Thoracic aorta (tissue), 2 donors: ENCODE measurements at regions not wholly inside any gene's neighbourhood (a gene's known extent, or its start where the extent isn't known, plus 50 kb on each side); places are given as distances from the start of the nearest gene placed in this dataset.
A peak's percentile ranks its signal among the peaks of the same experiment; 100 is the strongest.

Experiments
- ATAC-seq: fragments of 150-250 bp; one replicate; pipeline ENCODE4 v1.8.0; 2017; ENCODE audit warnings: low read depth; ENCODE audit not compliant: insufficient number of reproducible peaks, low FRiP score
- DNase-seq: peaks from one replicate; pipeline ENCODE4 v3.0.0-alpha.2; 2020; ENCODE audit warnings: low spot score
- H3K27ac ChIP-seq, 2 donors: fragments of 200-600 bp; sonication (generic); 1 replicate in 1 of 2; 2 replicates in 1 of 2; pipeline ENCODE4 v1.5.1; 2016; ENCODE audit warnings: mild to moderate bottlenecking in 2 of 2, moderate library complexity in 2 of 2
- H3K27me3 ChIP-seq: fragments of 200-600 bp; sonication (generic); replicated peaks from 2 replicates; pipeline ENCODE4 v1.6.0; 2016; ENCODE audit warnings: mild to moderate bottlenecking; ENCODE audit not compliant: insufficient read depth
- H3K36me3 ChIP-seq: fragments of 200-600 bp; sonication (generic); one replicate; pipeline ENCODE4 v1.5.1; 2016
- H3K4me1 ChIP-seq, 2 donors: fragments of 200-600 bp; sonication (generic); 1 replicate in 1 of 2; 2 replicates in 1 of 2; pipeline versions ENCODE4 v1.5.1 to v1.6.0; 2016; ENCODE audit warnings: low read depth in 2 of 2, mild to moderate bottlenecking in 1 of 2; ENCODE audit not compliant: control insufficient read depth in 1 of 2
- H3K4me3 ChIP-seq: fragments of 200-600 bp; sonication (generic); 2 replicates; pipeline ENCODE4 v1.5.1; 2016; ENCODE audit warnings: mild to moderate bottlenecking
- H3K9me3 ChIP-seq: fragments of 200-600 bp; sonication (generic); 2 replicates; pipeline ENCODE4 v1.5.1; 2016
- CTCF ChIP-seq: fragments of 200-600 bp; sonication (generic); IDR thresholded peaks from one replicate; pipeline ENCODE4 v1.5.1; 2019; ENCODE audit warnings: antibody characterized with exemption

- DNase-seq (peak; percentile 11), ATAC-seq (no peak)
- H3K36me3 ChIP-seq: no peaks in the 10 kb centered on the region
- H3K27me3 ChIP-seq: no peaks in the 10 kb centered on the region
- H3K4me1 ChIP-seq: peaks cover 10 to 12% of the 10 kb centered on the region in 2 donors
- H3K27ac ChIP-seq: no peak overlapping the region
- no peaks in the 10 kb centered on the region for H3K9me3 ChIP-seq
- peak overlapping the region; percentile 62 for H3K4me3 ChIP-seq
- no peak for TF ChIP-seq CTCF
Observed at GRCh38 chr18:70464343-70465114, 175.7 kb downstream of the SOCS6 start.

GRCh38 chr18:70463085-70463484 lies 174.2 kb downstream of the SOCS6 start:
- no peak overlapping the region for H3K4me3 ChIP-seq
- H3K4me1 ChIP-seq: peaks cover 10 to 12% of the 10 kb centered on the region in 2 donors
- ATAC-seq (no peak), DNase-seq (no peak)
- H3K27ac ChIP-seq: no peak overlapping the region
- no peaks in the 10 kb centered on the region for H3K9me3 ChIP-seq
- no peaks in the 10 kb centered on the region for H3K27me3 ChIP-seq
- no peaks in the 10 kb centered on the region for H3K36me3 ChIP-seq
- TF ChIP-seq CTCF: no peak

- H3K4me1 ChIP-seq: peaks cover 10 to 12% of the 10 kb centered on the region in 2 donors
Observed at GRCh38 chr18:70462078-70462439, 173.2 kb downstream of the SOCS6 start.

GRCh38 chr18:70461323-70462077 lies 172.7 kb downstream of the SOCS6 start:
- H3K27me3 ChIP-seq: no peaks in the 10 kb centered on the region
- no peak overlapping the region for H3K4me3 ChIP-seq
- peaks cover 10 to 12% of the 10 kb centered on the region in 2 donors for H3K4me1 ChIP-seq
- TF ChIP-seq CTCF: no peak
- DNase-seq (no peak), ATAC-seq (no peak)
- H3K27ac ChIP-seq: no peak overlapping the region
- no peaks in the 10 kb centered on the region for H3K9me3 ChIP-seq
- H3K36me3 ChIP-seq: no peaks in the 10 kb centered on the region

More at GRCh38 chr18:70462078-70462439, 173.2 kb downstream of the SOCS6 start:
- no peaks in the 10 kb centered on the region for H3K27me3 ChIP-seq
- H3K27ac ChIP-seq: no peak overlapping the region
- no peak overlapping the region for H3K4me3 ChIP-seq
- no peak for ATAC-seq
- no peaks in the 10 kb centered on the region for H3K36me3 ChIP-seq
- TF ChIP-seq CTCF: no peak
- no peak for DNase-seq
- no peaks in the 10 kb centered on the region for H3K9me3 ChIP-seq

- no peaks in the 10 kb centered on the region for H3K36me3 ChIP-seq
- ATAC-seq: no peak
- H3K4me3 ChIP-seq: no peak overlapping the region
- no peaks in the 10 kb centered on the region for H3K27me3 ChIP-seq
- no peak for TF ChIP-seq CTCF
- no peaks in the 10 kb centered on the region for H3K9me3 ChIP-seq
- H3K4me1 ChIP-seq: peaks cover 10 to 16% of the 10 kb centered on the region in 2 donors
- DNase-seq: no peak
- no peak overlapping the region for H3K27ac ChIP-seq
Observed at GRCh38 chr18:70459731-70460130, 170.9 kb downstream of the SOCS6 start.
